ENCODE measurements at regions not wholly inside any gene's neighbourhood (a gene's known extent, or its start where the extent isn't known, plus 50 kb on each side); places are given as distances from the start of the nearest gene placed in this dataset.

GRCh38 chr3:168531116-168531515, 435.4 kb upstream of the GOLIM4 start:
- intact Hi-C loops (cut with DNase I): no loop called here
- Histone ChIP-seq H3K4me1 (no peaks in the 10 kb centered on the region), H3K4me3 (no peak overlapping the region), H3K27me3 (no peaks in the 10 kb centered on the region), H3K9me3 (no peaks in the 10 kb centered on the region), H3K27ac (no peak overlapping the region), H3K36me3 (no peaks in the 10 kb centered on the region)
- no peak for ATAC-seq
- DNase-seq: no peak
- TF ChIP-seq CTCF (IDR thresholded peaks at IDR 0.05): no peak

- Histone ChIP-seq H3K27ac (no peak overlapping the region), H3K36me3 (no peaks in the 10 kb centered on the region), H3K4me3 (no peak overlapping the region), H3K27me3 (no peaks in the 10 kb centered on the region), H3K4me1 (no peaks in the 10 kb centered on the region), H3K9me3 (no peaks in the 10 kb centered on the region)
- intact Hi-C loops (cut with DNase I): no loop called here
- ATAC-seq: no peak
- no peak for TF ChIP-seq CTCF (IDR thresholded peaks at IDR 0.05)
- DNase-seq: no peak
These were observed 428.4 kb upstream of the GOLIM4 start for GRCh38 chr3:168524129-168524528.

GRCh38 chr3:168517249-168518071, 421.7 kb upstream of the GOLIM4 start:
- ATAC-seq: no peak
- intact Hi-C loops (cut with DNase I): no loop called here
- Histone ChIP-seq H3K27ac (no peak overlapping the region), H3K4me3 (no peak overlapping the region), H3K4me1 (no peaks in the 10 kb centered on the region), H3K27me3 (no peaks in the 10 kb centered on the region), H3K9me3 (no peaks in the 10 kb centered on the region), H3K36me3 (no peaks in the 10 kb centered on the region)
- DNase-seq: no peak
- TF ChIP-seq CTCF (IDR thresholded peaks at IDR 0.05): no peak

- no peak overlapping the region for H3K4me3 ChIP-seq
- H3K27ac ChIP-seq: no peak overlapping the region
- no peak for ATAC-seq
- no peaks in the 10 kb centered on the region for H3K36me3 ChIP-seq
- intact Hi-C loops (cut with DNase I): no loop called here
- H3K27me3 ChIP-seq: no peaks in the 10 kb centered on the region
- DNase-seq: no peak
- no peak for TF ChIP-seq CTCF (IDR thresholded peaks at IDR 0.05)
- no peaks in the 10 kb centered on the region for H3K9me3 ChIP-seq
- no peaks in the 10 kb centered on the region for H3K4me1 ChIP-seq
These were observed 418.5 kb upstream of the GOLIM4 start for GRCh38 chr3:168514252-168514651.

GRCh38 chr3:168512802-168513201, 417.1 kb upstream of the GOLIM4 start:
- no peak for TF ChIP-seq CTCF (IDR thresholded peaks at IDR 0.05)
- no peaks in the 10 kb centered on the region for H3K4me1 ChIP-seq
- H3K4me3 ChIP-seq: no peak overlapping the region
- no peak overlapping the region for H3K27ac ChIP-seq
- no peak for DNase-seq
- no peak for ATAC-seq
- H3K9me3 ChIP-seq: no peaks in the 10 kb centered on the region
- no peaks in the 10 kb centered on the region for H3K36me3 ChIP-seq
- intact Hi-C loops (cut with DNase I): no loop called here
- no peaks in the 10 kb centered on the region for H3K27me3 ChIP-seq

Data from left lung (tissue), 4 donors.